PC-9 (cell line): ENCODE measurements at regions not wholly inside any gene's neighbourhood (a gene's known extent, or its start where the extent isn't known, plus 50 kb on each side); places are given as distances from the start of the nearest gene placed in this dataset.
A peak's percentile ranks its signal among the peaks of the same experiment; 100 is the strongest.

Experiments
- BruUV-seq: library from RNA; stranded (reverse); fragments of 400-500 nt; replicated peaks from 2 replicates; lab custom pipeline; 2021; lab: Mats Ljungman, UMichigan
- CTCF ChIA-PET: fragments of 300-600 bp; sonication (Branson Sonifier 250); formaldehyde crosslinking; loops from one replicate; lab custom pipeline; 2022; ENCODE audit warnings: antibody characterized with exemption; lab: Charles Lee
- POLR2A ChIA-PET: fragments of 300-600 bp; sonication (Branson Sonifier 250); formaldehyde crosslinking; loops from one replicate; lab custom pipeline; 2022; ENCODE audit warnings: antibody characterized with exemption; ENCODE audit not compliant: unreplicated experiment; lab: Charles Lee
- DNase-seq, 2 experiments: peaks; one replicate each; pipeline versions ENCODE4 v3.0.0 to v3.0.0-alpha.2; 2015 to 2022; ENCODE audit warnings: mixed read lengths in 1 of 2
- H2AFZ ChIP-seq: fragments of 200-600 bp; sonication (generic); 2 replicates; pipeline ENCODE4 v1.8.1; 2017; ENCODE audit warnings: antibody characterized with exemption
- H3F3A ChIP-seq: fragments of 200-600 bp; sonication (generic); 2 replicates; pipeline ENCODE4 v1.8.1; 2017; ENCODE audit warnings: antibody characterized with exemption, mild to moderate bottlenecking, low read depth; ENCODE audit not compliant: insufficient read depth
- H3K27ac ChIP-seq: fragments of 200-600 bp; sonication (generic); 2 replicates; pipeline ENCODE4 v1.6.1; 2016; ENCODE audit warnings: mixed run types
- H3K27me3 ChIP-seq: fragments of 200-600 bp; sonication (generic); 2 replicates; pipeline ENCODE4 v1.6.1; 2016; ENCODE audit warnings: low read depth, mixed run types; ENCODE audit not compliant: insufficient read depth
- H3K36me3 ChIP-seq: fragments of 200-600 bp; sonication (generic); 2 replicates; pipeline ENCODE4 v1.6.1; 2016; ENCODE audit warnings: low read depth, mixed run types
- H3K4me1 ChIP-seq: fragments of 200-600 bp; sonication (generic); replicated peaks from 2 replicates; pipeline ENCODE4 v1.6.1; 2016; ENCODE audit warnings: mixed run types; ENCODE audit not compliant: insufficient read depth
- H3K4me2 ChIP-seq: fragments of 200-600 bp; sonication (generic); 2 replicates; pipeline ENCODE4 v1.6.1; 2017; ENCODE audit warnings: mixed run types
- H3K4me3 ChIP-seq: fragments of 200-600 bp; sonication (generic); 2 replicates; pipeline ENCODE4 v1.6.1; 2016; ENCODE audit warnings: mixed run types
- H3K79me2 ChIP-seq: fragments of 200-600 bp; sonication (generic); 2 replicates; pipeline ENCODE4 v1.6.1; 2017; ENCODE audit warnings: low read depth, mixed run types
- H3K9me2 ChIP-seq: fragments of 200-600 bp; sonication (generic); 2 replicates; pipeline ENCODE4 v1.8.1; 2017; ENCODE audit warnings: mild to moderate bottlenecking; ENCODE audit not compliant: insufficient read depth
- H3K9me3 ChIP-seq: fragments of 200-600 bp; sonication (generic); 2 replicates; pipeline ENCODE4 v1.8.1; 2016; ENCODE audit warnings: low read depth; ENCODE audit not compliant: insufficient read depth
- H4K20me1 ChIP-seq: fragments of 200-600 bp; sonication (generic); 2 replicates; pipeline ENCODE4 v1.8.1; 2017; ENCODE audit not compliant: insufficient read depth
- CTCF ChIP-seq: fragments of 200-600 bp; sonication (generic); conservative IDR thresholded peaks from 2 replicates; pipeline ENCODE4 v1.6.1; 2017; ENCODE audit warnings: mixed run types, antibody characterized with exemption, mild to moderate bottlenecking, moderate library complexity
- EZH2 ChIP-seq: fragments of 200-600 bp; sonication (generic); IDR thresholded peaks from 2 replicates; pipeline ENCODE4 v1.8.0; 2017; ENCODE audit warnings: antibody characterized with exemption, low read depth
- intact Hi-C: fragments of 100-400 bp; cut with micrococcal nuclease; formaldehyde crosslinking; loops from one replicate; pipeline ENCODE4 v1.10.0; 2022; ENCODE audit not compliant: unreplicated experiment

GRCh38 chr5:87122151-87122977 lies 145.3 kb upstream of the RASA1 start:
- Histone ChIP-seq H3K9me2 (no peaks in the 10 kb centered on the region), H3K4me2 (peak overlapping the region; percentile 46), H3K9me3 (peaks cover 15% of the 10 kb centered on the region), H3K27ac (peak overlapping the region; percentile 92), H2AFZ (peak overlapping the region; percentile 63), H3K4me3 (no peak overlapping the region), H3K79me2 (no peaks in the 10 kb centered on the region), H3K27me3 (no peaks in the 10 kb centered on the region), H3K4me1 (peaks cover 52% of the 10 kb centered on the region), H3K36me3 (no peaks in the 10 kb centered on the region), H4K20me1 (no peaks in the 10 kb centered on the region), H3F3A (peaks cover 22% of the 10 kb centered on the region)
- ChIA-PET CTCF (no interaction called here), POLR2A (interaction anchor here (0.8 kb wide), 1 partner anchor 145 kb away, joined by 5 read pairs; the partner anchor contains the start of gene RASA1)
- BruUV-seq: no TSS peak
- intact Hi-C loops: loop anchor here (5.0 kb wide), 1 partner anchor 90 kb away; no protein-coding TSS in a partner anchor
- no peak for TF ChIP-seq CTCF
- TF ChIP-seq EZH2: no peak
- DNase-seq: no peak

GRCh38 chr5:87125766-87126165 lies 141.9 kb upstream of the RASA1 start:
- intact Hi-C loops: no loop called here
- Histone ChIP-seq H3K9me2 (no peaks in the 10 kb centered on the region), H2AFZ (no peak overlapping the region), H3K9me3 (peaks cover 8% of the 10 kb centered on the region; the same call in 1 of the 2 replicates), H3F3A (peaks cover 11% of the 10 kb centered on the region), H3K4me1 (peaks cover 24% of the 10 kb centered on the region), H3K36me3 (no peaks in the 10 kb centered on the region), H3K27me3 (no peaks in the 10 kb centered on the region), H3K4me3 (no peak overlapping the region), H3K27ac (no peak overlapping the region), H4K20me1 (no peaks in the 10 kb centered on the region), H3K79me2 (no peaks in the 10 kb centered on the region), H3K4me2 (no peak overlapping the region)
- ChIA-PET CTCF (no interaction called here), POLR2A (no interaction called here)
- BruUV-seq: no TSS peak
- TF ChIP-seq CTCF (no peak), EZH2 (no peak)
- no peak for DNase-seq

GRCh38 chr5:87126869-87127268 lies 140.8 kb upstream of the RASA1 start:
- intact Hi-C loops: no loop called here
- Histone ChIP-seq H3K9me2 (no peaks in the 10 kb centered on the region), H3K27ac (no peak overlapping the region), H3K4me1 (peaks cover 13% of the 10 kb centered on the region), H3K4me3 (no peak overlapping the region), H3K9me3 (peaks cover 8% of the 10 kb centered on the region; the same call in 1 of the 2 replicates), H3F3A (peaks cover under 1% of the 10 kb centered on the region; the same call in 1 of the 2 replicates), H4K20me1 (no peaks in the 10 kb centered on the region), H3K79me2 (no peaks in the 10 kb centered on the region), H3K36me3 (no peaks in the 10 kb centered on the region), H2AFZ (no peak overlapping the region), H3K4me2 (no peak overlapping the region), H3K27me3 (no peaks in the 10 kb centered on the region)
- BruUV-seq: no TSS peak
- no peak for TF ChIP-seq CTCF
- TF ChIP-seq EZH2: no peak
- ChIA-PET CTCF (no interaction called here), POLR2A (no interaction called here)
- no peak for DNase-seq
